ENCODE measurements at regions not wholly inside any gene's neighbourhood (a gene's known extent, or its start where the extent isn't known, plus 50 kb on each side); places are given as distances from the start of the nearest gene placed in this dataset.

GRCh38 chr2:34848691-34849090 lies 1249.6 kb upstream of the FAM98A start:
- no peak for DNase-seq
- no peak for TF ChIP-seq CTCF (IDR thresholded peaks at IDR 0.05; ENCODE audit: borderline replicate concordance)
- intact Hi-C loops (cut with micrococcal nuclease): no loop called here

DNA sequence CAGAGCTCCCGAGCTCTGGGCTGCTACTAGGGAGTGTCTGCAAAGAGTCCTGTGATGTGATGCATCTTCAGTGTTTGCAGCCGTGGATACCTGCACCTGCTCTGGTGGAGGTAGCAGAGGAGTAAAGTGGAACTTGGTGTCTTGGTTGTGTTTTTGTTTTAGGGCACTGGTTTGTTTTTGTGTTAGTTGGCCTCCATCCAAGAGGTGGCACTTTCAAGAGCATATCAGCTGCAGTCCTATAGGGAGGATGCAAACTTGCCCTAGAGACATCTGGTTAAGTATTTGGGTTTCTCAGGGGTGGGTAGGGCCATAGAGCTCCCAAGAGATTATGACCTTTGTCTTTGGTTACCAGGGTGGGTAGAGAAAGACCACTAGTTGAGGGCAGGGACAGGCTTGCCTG lies 1249.0 kb upstream of the FAM98A start:
- Histone ChIP-seq H3K4me1 (no peaks in the 10 kb centered on the region), H3K36me3 (no peaks in the 10 kb centered on the region), H3K27me3 (ENCODE audit: low read depth) (no peaks in the 10 kb centered on the region), H3K4me3 (no peak overlapping the region), H3K27ac (replicated peaks) (no peak overlapping the region), H3K9me3 (replicated peaks) (peaks cover 3% of the 10 kb centered on the region)
- intact Hi-C loops (cut with micrococcal nuclease): no loop called here
- no peak for TF ChIP-seq CTCF (IDR thresholded peaks at IDR 0.05; ENCODE audit: borderline replicate concordance)
- no peak for DNase-seq

More at GRCh38 chr2:34848691-34849090, 1249.6 kb upstream of the FAM98A start:
- no peaks in the 10 kb centered on the region for H3K36me3 ChIP-seq
- peaks cover 3% of the 10 kb centered on the region for H3K9me3 ChIP-seq (replicated peaks)
- H3K4me3 ChIP-seq: no peak overlapping the region
- H3K27me3 ChIP-seq (ENCODE audit: low read depth): no peaks in the 10 kb centered on the region
- no peaks in the 10 kb centered on the region for H3K4me1 ChIP-seq
- no peak overlapping the region for H3K27ac ChIP-seq (replicated peaks)

DNA sequence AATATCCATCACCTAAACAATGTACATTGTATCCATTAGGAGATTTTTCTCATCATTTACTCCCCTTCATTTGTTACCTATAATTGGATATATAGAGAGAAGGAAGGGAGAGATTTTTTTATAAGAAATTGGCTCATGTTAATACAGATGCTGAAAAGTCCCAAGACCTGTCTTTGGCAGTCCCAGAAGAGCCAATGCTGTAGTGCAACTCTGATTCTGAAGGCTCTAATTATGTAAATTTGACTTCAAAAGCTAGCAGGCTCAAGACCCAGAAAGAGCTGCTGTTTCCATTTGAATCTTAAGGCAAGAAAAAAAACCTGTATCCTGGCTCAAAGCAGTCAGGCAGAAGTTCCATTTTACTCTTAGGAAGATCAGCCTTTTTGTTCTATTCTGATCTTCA lies 1245.5 kb upstream of the FAM98A start:
- Histone ChIP-seq H3K36me3 (no peaks in the 10 kb centered on the region), H3K27ac (replicated peaks) (no peak overlapping the region), H3K9me3 (replicated peaks) (peaks cover 8% of the 10 kb centered on the region), H3K27me3 (ENCODE audit: low read depth) (no peaks in the 10 kb centered on the region), H3K4me3 (no peak overlapping the region), H3K4me1 (no peaks in the 10 kb centered on the region)
- no peak for DNase-seq
- intact Hi-C loops (cut with micrococcal nuclease): no loop called here
- TF ChIP-seq CTCF (IDR thresholded peaks at IDR 0.05; ENCODE audit: borderline replicate concordance): no peak

GRCh38 chr2:34838408-34838807 lies 1239.3 kb upstream of the FAM98A start:
- intact Hi-C loops (cut with micrococcal nuclease): no loop called here
- H3K9me3 ChIP-seq (replicated peaks): peaks cover 45% of the 10 kb centered on the region
- DNase-seq: no peak
- no peak overlapping the region for H3K4me3 ChIP-seq
- no peak for TF ChIP-seq CTCF (IDR thresholded peaks at IDR 0.05; ENCODE audit: borderline replicate concordance)
- no peaks in the 10 kb centered on the region for H3K4me1 ChIP-seq
- no peak overlapping the region for H3K27ac ChIP-seq (replicated peaks)
- no peaks in the 10 kb centered on the region for H3K36me3 ChIP-seq
- no peaks in the 10 kb centered on the region for H3K27me3 ChIP-seq (ENCODE audit: low read depth)

- no peak for DNase-seq
- Histone ChIP-seq H3K9me3 (replicated peaks) (peaks cover 45% of the 10 kb centered on the region), H3K36me3 (no peaks in the 10 kb centered on the region), H3K27me3 (ENCODE audit: low read depth) (no peaks in the 10 kb centered on the region), H3K4me3 (no peak overlapping the region), H3K4me1 (no peaks in the 10 kb centered on the region), H3K27ac (replicated peaks) (no peak overlapping the region)
- no peak for TF ChIP-seq CTCF (IDR thresholded peaks at IDR 0.05; ENCODE audit: borderline replicate concordance)
- intact Hi-C loops (cut with micrococcal nuclease): no loop called here
Measured at GRCh38 chr2:34836361-34836760, 1237.3 kb upstream of the FAM98A start.

- no peak for DNase-seq
- no peak for TF ChIP-seq CTCF (IDR thresholded peaks at IDR 0.05; ENCODE audit: borderline replicate concordance)
- no peak overlapping the region for H3K4me3 ChIP-seq
- no peak overlapping the region for H3K27ac ChIP-seq (replicated peaks)
- peaks cover 28% of the 10 kb centered on the region for H3K9me3 ChIP-seq (replicated peaks)
- no peaks in the 10 kb centered on the region for H3K4me1 ChIP-seq
- H3K27me3 ChIP-seq (ENCODE audit: low read depth): no peaks in the 10 kb centered on the region
- intact Hi-C loops (cut with micrococcal nuclease): no loop called here
- no peaks in the 10 kb centered on the region for H3K36me3 ChIP-seq
Measured at GRCh38 chr2:34831096-34831495, 1232.0 kb upstream of the FAM98A start.

Data from left ventricle myocardium inferior (tissue), 1 donor.